COLO668 (cell line): ENCODE measurements at regions not wholly inside any gene's neighbourhood (a gene's known extent, or its start where the extent isn't known, plus 50 kb on each side); places are given as distances from the start of the nearest gene placed in this dataset.

Experiments
- DNase-seq: peaks from one replicate; lab custom pipeline; 2025; ENCODE audit not compliant: unreplicated experiment; lab: John Stamatoyannopoulos, UW

- DNase-seq: no peak
Observed at GRCh38 chr7:25656581-25657026, 428.3 kb upstream of the NPVF start.

- no peak for DNase-seq
Observed at GRCh38 chr7:25658375-25658774, 430.1 kb upstream of the NPVF start.

GRCh38 chr7:25659841-25660240 lies 431.6 kb upstream of the NPVF start:
- DNase-seq: no peak

GRCh38 chr7:25662841-25663800 lies 434.8 kb upstream of the NPVF start:
- DNase-seq: no peak

GRCh38 chr7:25663877-25664276 lies 435.6 kb upstream of the NPVF start:
- no peak for DNase-seq

GRCh38 chr7:25664593-25664992 lies 436.3 kb upstream of the NPVF start:
- no peak for DNase-seq

GRCh38 chr7:25665374-25665773 lies 437.1 kb upstream of the NPVF start:
- DNase-seq: no peak

- DNase-seq: no peak
Observed at GRCh38 chr7:25665903-25666670, 437.8 kb upstream of the NPVF start.

- DNase-seq: no peak
Observed at GRCh38 chr7:25666671-25667060, 438.4 kb upstream of the NPVF start.

GRCh38 chr7:25669281-25669781 lies 441.0 kb upstream of the NPVF start:
- DNase-seq: peak; percentile 37

- no peak for DNase-seq
Observed at GRCh38 chr7:25669961-25670841, 441.9 kb upstream of the NPVF start.

- DNase-seq: no peak
Observed at GRCh38 chr7:25671111-25671510, 442.8 kb upstream of the NPVF start.

GRCh38 chr7:25672496-25672895 lies 444.2 kb upstream of the NPVF start:
- no peak for DNase-seq

GRCh38 chr7:25675789-25676474 lies 447.6 kb upstream of the NPVF start:
- peak; percentile 26 for DNase-seq

- DNase-seq: no peak
Observed at GRCh38 chr7:25677595-25677994, 449.3 kb upstream of the NPVF start.

GRCh38 chr7:25678215-25678614 lies 449.9 kb upstream of the NPVF start:
- no peak for DNase-seq

- no peak for DNase-seq
Observed at GRCh38 chr7:25680636-25681035, 452.4 kb upstream of the NPVF start.

- DNase-seq: no peak
Observed at GRCh38 chr7:25684360-25684759, 456.1 kb upstream of the NPVF start.

GRCh38 chr7:25686493-25686892 lies 458.2 kb upstream of the NPVF start:
- DNase-seq: no peak

GRCh38 chr7:25694211-25694610 lies 457.8 kb upstream of the NFE2L3 start:
- DNase-seq: no peak
